ENCODE measurements at regions not wholly inside any gene's neighbourhood (a gene's known extent, or its start where the extent isn't known, plus 50 kb on each side); places are given as distances from the start of the nearest gene placed in this dataset.
"Not testable (repeated sequence)": the region's sequence is repeated elsewhere in the genome, so short reads cannot be mapped to it uniquely, and the experiment has no call there.

DNA sequence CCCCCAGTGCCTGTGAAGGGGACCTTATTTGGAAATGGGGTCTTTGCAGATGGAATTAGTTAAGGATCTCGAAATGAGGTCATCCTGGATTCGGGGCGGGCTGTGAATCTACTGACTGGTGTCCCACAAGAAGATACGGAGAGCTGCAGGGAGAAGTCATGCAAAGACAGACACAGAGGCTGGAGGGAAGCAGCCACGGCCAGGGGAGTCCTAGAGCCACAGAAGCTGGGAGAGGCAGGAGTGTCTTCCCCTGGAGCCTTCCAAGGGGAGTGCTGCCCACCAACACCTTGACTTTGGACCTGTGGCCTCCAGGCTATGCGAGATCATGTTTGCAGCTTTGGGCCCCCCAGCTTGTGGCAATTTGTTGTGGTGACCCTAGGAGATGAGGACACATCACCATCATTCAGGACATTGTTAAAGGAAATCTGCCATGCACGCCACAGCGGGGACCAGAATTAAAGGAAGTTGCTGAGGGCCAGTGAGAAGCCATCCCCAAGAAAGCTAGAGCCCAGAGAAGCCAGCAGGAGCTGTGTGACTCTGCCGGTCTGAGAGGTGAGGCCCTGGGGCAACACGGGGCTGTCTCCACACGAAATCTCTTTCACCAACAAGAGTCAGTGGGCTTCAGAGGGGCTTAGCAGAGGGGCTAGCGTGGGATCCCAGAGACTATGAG is 434.7 kb downstream of the BRD1 start:
- no peak for DNase-seq (ENCODE audit: low read depth)

DNA sequence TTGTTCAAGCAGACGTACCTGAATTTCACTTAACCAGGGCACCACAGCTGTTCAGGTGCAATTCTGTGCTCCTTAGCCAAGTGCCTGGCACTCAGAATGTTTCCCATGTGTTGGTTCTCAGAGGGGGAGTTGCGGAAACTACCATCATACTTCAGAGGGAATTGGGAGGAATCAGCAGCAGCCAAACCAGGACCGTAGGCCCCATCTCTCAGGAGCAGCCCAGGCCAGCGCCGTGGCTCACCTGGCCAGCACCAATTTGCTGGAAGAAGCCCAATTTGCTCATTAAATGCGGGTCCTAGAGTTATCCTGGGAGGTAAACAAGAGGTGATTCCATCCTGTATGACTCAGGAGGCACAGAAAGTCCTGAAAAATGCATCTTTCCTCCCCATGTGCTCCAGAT is 435.4 kb downstream of the BRD1 start:
- no peak for DNase-seq (ENCODE audit: low read depth)

DNA sequence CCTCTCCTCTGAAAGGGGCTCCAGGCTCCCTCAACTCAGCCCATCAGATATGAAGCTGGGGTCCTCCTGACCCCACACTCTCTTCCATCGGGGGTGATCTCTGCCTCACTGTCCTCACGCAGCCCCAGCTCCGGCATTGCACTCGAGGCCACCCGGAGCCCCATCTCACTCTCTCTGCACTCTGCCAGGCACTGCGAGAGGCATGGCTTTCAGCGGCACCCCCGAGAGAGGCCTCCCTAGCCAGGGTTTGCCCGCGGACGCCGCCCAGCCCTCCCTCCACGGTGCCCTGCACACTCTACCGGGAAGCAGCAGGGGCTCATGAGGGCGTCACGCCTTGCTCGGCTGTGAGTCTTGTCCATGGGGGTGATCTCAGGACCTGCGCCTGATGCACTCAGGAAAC is 436.2 kb downstream of the BRD1 start:
- no peak for DNase-seq (ENCODE audit: low read depth)

DNA sequence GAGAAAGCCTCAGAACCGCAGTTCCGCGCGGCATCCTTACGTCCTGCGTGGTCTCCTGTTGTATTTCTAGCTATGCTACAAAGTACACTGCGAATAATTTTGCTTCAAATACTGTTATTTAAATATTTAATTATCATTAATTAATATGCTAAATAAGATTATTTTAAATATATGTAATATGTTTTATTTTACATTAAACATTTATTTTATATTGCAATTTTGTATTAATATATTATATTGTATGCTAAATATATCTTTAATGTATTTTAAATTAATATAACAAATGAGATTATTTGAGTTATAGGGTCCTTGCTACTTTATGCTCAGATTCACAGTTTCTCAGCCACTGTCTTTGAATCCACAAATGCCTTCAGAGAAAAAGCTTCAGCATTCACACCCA is 436.7 kb downstream of the BRD1 start:
- DNase-seq (ENCODE audit: low read depth): no peak

DNA sequence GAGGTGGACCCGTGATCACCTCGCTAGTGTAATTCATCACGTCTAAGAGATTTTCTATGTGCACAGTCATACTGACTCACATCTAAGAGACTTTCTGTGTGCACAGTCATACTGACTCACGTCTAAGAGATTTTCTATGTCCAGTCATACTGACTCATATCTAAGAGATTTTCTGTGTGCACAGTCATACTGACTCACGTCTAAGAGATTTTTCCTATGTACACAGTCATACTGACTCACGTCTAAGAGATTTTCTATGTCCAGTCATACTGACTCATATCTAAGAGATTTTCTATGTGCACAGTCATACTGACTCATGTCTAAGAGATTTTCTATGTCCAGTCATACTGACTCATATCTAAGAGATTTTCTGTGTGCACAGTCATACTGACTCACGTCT is 443.8 kb downstream of the BRD1 start:
- DNase-seq (ENCODE audit: low read depth): not testable (repeated sequence)

DNA sequence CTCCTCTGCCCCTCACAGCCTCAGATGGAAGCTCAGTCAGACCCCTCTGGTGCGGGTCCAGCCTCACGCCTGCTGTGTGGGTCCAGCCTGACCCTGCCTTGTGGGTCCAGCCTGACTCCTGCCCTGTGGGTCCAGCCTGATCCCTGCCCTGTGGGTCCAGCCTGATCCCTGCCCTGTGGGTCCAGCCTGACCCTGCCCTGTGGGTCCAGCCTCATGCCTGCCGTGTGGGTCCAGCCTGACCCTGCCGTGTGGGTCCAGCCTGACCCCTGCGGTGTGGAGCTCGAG is 445.3 kb downstream of the BRD1 start:
- no peak for DNase-seq (ENCODE audit: low read depth)

DNA sequence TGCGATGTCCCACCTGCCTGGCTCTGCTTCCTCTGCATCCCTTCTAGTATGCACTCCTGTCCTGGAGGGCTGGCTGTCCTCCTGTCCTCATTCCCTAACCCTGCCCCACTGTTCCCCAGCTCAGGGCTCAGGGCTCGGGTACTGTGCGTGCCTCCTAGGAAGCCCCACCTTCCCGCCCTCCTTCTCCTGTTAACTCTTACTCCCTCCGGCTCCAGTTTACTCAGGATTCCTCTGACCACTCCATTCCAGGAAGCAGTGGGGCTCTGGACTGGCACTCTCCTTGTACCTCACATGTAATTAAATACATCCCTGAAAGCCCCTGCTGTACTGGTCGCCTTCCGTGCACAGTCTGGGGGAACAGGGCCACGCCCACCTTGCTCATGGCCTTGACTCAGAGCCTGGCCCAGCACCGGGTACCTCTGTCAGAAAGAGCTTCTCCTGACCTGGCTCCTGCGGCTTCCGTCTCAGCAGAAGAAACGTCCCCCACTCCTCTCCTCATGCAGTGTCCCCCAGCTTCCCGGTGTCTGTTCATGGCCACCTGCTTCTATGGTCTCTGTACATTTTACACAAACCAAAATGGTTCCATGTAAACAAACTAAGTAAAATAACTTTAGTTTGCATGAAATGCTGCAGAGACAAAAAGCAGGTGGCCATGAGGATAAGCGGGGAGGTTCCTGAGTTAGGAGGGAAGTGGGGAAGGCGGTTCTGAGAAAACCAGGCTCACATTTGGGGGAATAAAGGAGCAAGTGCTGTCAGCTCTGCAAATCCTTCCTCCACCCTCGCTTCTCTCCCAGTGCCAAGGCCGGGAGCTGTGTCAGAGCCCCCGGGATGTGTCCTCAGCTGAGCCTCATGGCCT is 445.9 kb downstream of the BRD1 start:
- DNase-seq (ENCODE audit: low read depth): no peak

DNA sequence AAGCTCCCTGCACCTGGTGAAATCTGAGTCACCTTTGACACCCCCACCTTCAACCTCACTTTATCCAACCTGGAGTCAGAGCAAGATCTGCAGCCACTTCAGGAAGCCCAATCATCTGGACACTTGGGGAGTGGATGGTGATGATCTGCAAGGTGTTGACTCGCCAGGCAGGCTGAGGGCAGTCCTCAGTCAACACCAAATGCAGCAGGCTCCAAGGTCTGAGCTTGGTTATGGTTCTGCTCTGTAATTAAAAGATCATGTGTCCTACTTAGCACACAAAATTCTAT is 446.9 kb downstream of the BRD1 start:
- DNase-seq (ENCODE audit: low read depth): no peak

DNA sequence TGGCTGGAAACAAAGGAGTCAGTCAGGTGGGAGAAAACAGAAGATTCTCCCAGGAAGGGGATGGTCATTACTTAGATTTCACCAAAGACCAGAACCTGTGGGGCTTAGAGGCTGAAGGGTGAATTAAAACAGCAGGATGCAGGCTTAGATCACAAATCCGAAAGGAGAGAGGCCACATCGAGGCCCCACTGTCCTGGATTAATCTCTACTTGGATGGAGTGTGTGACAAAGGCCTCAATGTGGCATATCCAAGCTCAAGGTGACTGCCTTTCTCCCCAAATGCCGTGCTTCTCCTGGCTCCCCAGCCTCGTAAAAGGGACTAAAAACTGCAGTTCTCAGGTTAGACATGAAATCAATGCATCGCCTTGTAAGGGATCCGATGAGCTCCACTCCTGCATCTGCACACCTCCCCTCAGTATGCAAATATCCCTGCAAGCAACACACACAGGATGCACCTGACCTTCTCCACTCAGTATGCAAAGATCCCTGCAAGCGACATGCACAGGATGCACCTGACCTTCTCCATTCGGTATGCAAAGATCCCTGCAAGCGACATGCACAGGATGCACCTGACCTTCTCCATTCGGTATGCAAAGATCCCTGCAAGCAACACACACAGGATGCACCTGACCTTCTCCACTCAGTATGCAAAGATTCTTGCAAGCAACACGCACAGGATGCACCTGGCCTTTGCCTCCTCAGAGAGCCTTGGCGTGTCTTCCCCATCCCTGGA is 447.4 kb downstream of the BRD1 start:
- DNase-seq (ENCODE audit: low read depth): no peak

DNA sequence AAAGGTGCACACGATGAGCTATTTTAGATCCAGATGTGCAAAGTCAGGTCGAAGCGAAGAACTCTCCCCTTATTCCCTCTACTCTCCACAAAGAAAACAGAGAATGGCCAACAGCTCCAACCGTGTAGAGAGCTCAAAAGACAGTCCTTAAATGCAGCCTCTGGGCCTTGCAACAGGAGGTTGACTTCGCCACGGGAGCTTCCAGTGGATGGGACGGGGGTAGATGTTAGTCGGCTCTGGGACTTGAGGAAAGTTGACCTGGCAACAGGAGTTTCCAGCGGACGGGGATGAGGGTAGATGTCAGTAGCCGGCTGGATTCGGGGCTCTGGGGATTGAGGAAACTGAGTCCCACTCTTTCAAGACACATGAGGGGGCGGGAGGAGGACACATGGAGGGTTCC is 450.4 kb downstream of the BRD1 start:
- no peak for DNase-seq (ENCODE audit: low read depth)

DNA sequence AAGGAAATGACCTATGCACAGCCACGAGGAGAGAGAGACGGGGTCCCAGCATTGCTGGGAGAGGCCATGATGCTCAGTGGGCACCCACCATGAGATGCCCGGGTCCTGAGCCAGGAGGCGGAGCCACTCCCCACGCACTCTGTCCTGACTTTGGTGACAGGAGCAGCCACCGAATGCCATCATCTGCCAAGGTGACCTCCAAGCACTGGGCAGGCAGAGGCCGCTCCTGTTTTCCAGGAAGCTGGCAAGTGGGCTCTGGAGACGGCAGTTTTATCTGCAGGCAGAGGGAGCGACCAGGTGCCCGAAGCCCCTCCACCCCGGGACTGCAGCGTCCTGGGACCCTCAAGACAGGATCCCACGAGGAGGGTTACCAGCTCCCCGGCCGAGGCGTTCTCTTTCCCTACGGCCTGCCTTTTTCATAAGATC is 453.9 kb downstream of the BRD1 start:
- DNase-seq (ENCODE audit: low read depth): no peak

DNA sequence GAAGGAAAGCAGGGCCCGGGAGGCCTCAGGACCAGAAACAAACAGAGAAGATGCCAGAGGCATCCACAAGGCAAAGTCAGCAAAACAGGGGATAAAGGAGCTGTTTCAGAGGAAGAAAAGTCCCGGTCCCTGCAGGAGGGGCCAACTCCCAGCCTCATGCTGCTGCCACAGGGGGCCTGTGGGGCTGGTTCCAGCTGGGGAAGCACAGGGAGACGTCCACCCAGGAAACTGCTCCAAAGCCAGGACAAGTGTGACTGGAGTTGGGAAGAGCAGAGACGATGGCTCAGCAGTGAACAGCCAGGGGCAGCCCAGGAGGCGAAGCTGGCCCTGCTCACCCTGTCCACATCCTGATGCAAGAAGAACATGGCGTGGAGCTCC is 454.4 kb downstream of the BRD1 start:
- DNase-seq (ENCODE audit: low read depth): no peak

DNA sequence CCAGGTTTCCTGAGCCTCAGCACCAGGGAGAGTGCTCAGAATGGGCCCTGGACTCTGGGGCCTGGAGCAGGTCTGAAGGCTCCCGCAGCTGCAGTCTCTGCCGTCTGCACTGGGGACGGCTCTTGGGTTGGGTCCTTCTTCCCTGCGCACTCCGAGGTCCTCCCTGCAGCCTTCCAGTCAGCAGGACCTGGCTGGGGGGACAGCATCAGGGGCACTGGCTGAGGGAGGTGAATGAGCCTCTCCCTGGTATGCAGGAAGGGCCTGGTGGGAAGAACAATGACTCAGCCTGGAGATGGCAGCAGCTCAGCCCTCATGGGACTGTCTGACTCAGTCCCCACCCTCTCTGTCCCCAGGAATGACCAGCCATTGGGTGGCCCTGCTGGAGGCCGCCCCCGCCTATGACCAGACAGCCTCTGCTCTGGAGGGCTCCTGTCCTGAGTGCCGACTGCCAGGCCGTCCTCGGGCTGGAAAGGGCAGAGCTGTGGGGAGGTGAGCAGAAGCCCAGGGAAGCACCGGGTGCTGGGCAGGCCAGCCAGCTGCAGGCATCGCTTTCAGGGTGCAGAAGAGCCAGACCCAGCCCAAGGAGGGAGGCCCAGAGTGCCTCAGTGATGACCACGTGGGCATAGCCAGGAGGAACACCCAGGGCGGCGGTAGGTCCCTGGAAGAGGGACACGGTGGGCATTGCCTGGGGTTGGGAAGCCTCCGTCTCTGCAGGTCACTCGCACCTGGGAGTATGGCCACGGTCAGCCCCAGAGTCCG is 455.0 kb downstream of the BRD1 start:
- DNase-seq (ENCODE audit: low read depth): no peak

DNA sequence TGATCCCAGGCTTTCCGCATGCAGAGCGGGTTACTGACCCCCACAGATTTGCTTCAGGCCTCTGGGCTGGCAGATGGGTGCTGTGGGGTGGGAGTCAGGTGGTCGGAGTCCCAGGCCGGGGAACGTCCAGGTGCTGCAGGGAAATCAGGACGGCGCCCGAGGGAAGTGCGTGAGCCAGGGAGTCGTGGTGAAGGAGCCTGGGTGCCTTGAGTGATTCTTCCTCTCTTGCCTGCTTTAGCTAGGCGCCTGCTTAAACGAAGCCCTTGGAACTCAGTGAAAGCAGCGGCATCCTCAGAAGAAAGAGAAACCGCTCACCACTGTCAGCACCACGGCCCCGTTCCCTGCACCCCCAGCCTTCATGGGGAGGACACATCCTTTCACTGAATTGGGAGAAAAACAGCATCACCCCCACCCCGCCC is 455.6 kb downstream of the BRD1 start:
- no peak for DNase-seq (ENCODE audit: low read depth)

DNA sequence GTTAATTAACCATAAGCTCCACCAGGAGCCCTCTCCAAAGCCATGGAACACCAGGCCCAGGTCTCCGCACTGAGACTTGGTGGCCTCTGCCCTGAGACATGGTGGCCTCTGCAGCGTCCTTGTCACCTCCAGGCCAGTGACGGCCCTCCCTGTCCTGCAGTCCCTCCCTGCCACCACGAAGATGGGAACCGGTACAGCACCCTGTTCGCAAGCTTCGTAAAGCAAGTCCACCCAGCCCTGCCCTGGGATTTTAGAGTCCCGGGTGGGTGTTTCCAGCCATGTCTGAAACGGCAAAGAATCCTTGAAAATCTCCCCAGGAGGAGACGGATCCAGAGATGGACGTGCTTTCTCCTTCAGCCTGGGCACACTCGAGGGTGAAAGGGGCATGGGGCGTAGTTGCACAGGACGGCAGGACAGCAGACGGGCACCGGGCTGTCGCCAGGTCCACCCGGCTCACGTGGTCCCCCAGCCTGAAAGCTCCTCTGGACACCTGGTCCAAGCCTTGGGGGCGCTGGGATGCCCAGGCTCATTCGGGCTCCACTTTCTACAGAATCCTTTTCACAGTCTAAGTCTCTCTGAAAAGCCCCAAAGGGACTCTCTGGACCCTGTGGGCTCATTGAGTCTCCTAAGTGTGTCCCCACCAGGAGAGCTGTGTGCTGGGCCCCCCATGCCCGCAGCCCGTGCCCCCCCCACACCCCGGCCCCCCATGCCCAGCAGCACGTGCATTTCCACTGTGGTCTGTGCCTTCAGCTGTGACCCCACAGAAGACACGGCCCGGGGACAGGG is 456.2 kb downstream of the BRD1 start:
- no peak for DNase-seq (ENCODE audit: low read depth)

DNA sequence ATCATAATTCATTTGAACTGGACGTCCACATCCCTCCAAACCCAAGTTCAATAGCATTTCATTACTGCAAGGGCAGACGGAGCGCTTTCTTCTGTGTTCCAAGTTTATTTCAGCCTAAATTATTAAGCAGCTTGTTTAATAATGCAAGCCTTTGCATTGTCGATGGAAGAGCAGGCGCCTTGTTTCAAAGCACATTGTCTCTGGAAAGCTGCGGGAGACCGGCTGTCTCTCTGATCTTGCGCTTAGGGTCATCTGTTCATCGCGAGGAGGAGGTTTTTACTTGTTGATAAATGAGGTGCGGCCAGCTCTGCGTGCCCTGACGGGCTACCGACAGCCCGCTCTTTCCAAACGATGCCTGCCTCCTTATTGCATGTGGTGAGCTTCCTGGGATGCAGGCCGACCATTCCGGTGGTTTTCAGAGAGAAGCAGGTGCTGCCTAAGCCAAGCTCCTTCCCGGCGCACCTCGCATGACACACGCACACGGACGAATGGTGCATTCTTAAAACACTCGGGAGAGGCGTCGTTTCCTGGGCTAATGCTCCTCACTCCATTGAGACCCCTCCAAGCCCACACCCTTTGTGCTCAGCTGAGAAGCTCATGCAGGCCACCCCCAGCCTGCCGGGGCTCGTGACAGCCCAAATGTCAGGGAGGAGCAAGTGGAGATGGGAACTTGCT is 456.9 kb downstream of the BRD1 start:
- DNase-seq (ENCODE audit: low read depth): no peak

DNA sequence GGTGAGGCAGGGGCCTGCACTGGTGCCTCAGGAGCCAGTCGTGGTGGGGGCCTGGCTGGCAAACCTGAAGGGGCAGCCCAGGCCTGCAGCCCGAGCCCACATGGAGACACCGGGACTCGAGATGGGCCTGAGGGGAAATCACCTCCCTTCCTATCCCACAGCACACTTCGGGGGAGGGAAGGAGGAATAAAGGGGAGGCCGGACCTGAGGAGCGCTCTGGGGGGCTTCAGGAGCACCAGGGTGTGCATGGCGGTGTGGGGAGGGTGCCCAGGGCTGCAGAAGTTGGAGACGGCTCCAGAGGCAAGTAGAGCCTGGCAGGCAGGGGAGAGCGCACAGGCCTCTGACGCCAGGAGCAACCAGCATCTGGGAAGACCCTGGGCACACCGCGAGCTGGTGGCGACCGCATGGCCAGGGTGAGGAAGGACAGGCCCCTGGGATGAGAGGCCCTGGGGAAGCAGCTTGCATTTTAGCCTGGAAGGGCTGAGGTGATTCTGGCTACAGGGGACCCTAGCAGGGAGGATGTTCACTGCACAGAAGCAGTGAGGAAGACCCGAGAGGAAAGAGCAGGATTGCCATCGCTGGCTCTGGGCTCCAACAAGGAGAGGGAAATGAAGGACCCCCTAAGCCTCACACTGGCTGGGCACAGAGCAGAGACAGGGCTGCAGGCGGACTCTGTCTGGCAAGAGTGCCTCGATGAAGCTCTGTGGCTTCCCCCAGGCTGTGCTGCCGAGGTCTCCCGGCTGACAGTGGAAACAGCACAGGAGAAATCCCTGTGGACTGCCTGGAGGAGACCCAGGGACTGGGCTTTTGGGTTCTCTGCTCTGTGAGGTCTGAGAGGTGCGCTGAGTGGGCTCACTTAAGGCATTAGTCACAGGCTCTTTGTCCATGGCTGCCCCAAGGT is 457.7 kb downstream of the BRD1 start:
- no peak for DNase-seq (ENCODE audit: low read depth)

DNA sequence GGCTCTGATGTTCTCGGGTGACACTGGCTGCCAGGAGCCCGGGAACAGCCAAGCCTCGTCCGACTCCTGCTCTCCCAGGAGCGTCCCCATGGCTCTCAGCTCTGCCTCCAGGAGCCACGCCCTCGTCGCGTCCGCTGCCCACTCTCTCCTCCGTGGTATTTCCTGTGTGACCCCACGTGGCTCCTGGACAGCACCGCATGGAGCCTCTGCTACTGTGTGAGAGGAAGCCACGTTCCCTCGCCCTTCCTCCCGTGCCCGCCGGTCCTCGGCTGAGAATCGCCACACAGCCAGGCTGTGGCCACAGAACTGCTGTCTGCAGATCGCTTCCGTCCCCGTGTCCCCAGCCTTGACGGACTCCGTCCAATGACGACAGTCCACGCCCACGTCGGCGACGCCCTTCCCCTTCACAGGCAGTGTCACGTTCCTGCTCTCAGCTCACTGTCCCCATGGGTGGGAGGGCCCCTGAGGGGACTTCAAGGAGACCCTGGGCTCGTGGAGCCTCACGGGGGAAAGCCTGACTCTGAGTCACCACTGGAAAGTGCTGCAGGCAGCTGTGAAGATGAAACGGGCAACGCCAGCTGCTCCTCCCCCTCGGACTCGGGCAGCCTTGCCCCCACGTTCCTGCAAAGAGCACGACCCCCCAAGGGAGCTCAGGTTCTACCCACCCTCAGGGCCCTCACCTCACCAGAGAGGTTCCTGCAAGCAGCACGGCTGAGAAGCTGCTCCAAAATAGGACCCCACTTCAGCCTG is 458.5 kb downstream of the BRD1 start:
- no peak for DNase-seq (ENCODE audit: low read depth)

DNA sequence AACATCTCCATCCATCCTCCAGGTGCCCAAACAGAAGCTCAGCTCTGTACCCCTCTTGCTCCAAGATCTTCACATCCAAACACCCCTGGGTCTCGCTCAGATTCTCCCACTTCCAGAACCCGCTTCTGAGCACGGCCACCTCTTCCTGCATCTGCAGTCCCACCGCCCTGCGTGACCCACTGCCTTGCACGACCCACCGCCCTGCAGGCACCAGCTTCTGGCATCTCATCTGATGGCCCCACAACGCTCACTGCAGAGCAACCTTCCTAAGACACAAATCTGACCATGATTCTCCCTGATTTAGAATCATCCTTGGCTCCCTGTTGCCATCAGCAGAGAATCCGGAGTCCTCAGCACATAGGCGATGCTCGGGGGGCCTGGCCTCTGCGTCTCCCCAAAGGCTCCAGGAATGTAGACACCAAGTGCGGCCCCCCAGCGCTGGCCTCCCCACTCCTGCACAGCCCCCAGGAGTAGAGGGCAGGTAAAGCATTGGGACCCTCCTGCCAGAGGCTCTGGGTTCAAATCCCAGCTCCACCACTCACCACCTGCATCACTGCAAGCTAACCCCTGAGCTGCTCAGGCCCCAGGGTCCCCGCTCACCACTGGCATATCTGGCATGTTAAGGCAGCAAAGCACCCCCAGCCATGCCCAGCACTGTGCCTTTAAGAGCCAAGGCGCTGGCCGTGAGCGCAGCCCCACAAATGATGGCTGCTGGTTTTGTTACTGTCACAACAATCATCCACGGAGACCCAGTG is 459.3 kb downstream of the BRD1 start:
- no peak for DNase-seq (ENCODE audit: low read depth)
